IMR-90 (cell line): ENCODE measurements at regions not wholly inside any gene's neighbourhood (a gene's known extent, or its start where the extent isn't known, plus 50 kb on each side); places are given as distances from the start of the nearest gene placed in this dataset.

ENCODE experiments used
- BHLHE40 ChIP-seq: fragments of 150-350 bp; IDR thresholded peaks from 2 replicates; pipeline ENCODE4 v1.6.1; 2016; ENCODE audit warnings: mild to moderate bottlenecking, low read depth, low read length
- CEBPB ChIP-seq: IDR thresholded peaks from 2 replicates; pipeline ENCODE4 v1.6.1; 2012; ENCODE audit warnings: low read depth, low read length, improper control_type of control experiment
- NFE2L2 ChIP-seq: fragments of 150-350 bp; IDR thresholded peaks from 2 replicates; pipeline ENCODE4 v1.6.1; 2016; ENCODE audit warnings: low read depth, mild to moderate bottlenecking, low read length
- POLR2A ChIP-seq: IDR thresholded peaks from 2 replicates; pipeline ENCODE4 v1.6.1; 2012; ENCODE audit warnings: mild to moderate bottlenecking, low read depth, low read length
- RAD21 ChIP-seq: IDR thresholded peaks from 2 replicates; pipeline ENCODE4 v1.6.1; 2012; ENCODE audit warnings: low read length, improper control_type of control experiment
- RCOR1 ChIP-seq: IDR thresholded peaks from 2 replicates; pipeline ENCODE4 v1.6.1; 2012; ENCODE audit warnings: mild to moderate bottlenecking, low read length, improper control_type of control experiment; ENCODE audit not compliant: insufficient replicate concordance
- SMC3 ChIP-seq: fragments of 150-350 bp; IDR thresholded peaks from 2 replicates; pipeline ENCODE4 v1.6.1; 2016; ENCODE audit warnings: low read depth, mild to moderate bottlenecking, antibody characterized with exemption, low read length, moderate library complexity
- TF ChIP-seq, protein P1 (sequence below): conservative IDR thresholded peaks from 2 replicates; pipeline ENCODE4 v1.5.1; 2012; ENCODE audit warnings: mild to moderate bottlenecking, low read depth, low read length, improper control_type of control experiment
- TF ChIP-seq, protein P2 (sequence below): fragments of 150-350 bp; IDR thresholded peaks from 2 replicates; pipeline ENCODE4 v1.6.1; 2017; ENCODE audit warnings: mild to moderate bottlenecking, antibody characterized with exemption, low read length, low read depth

DNA sequence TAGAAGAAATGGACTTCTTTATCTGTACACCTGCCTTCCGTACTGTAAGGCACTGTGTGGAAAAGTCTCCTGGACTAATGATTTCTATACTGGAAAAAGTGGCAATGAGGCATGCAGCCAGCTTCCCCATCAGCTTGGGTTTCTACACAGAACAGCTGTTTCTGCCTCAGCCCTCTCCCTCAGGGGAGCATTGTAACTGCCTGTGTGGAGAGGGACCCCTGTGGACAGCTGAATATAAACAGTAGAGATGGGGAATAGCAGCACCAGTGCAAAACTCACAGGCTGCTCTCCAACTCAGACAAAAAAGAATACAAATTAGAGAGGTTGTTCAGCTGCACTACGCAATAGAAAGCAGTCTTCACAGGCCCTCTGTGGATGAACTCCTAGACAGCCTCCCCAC, 451.3 kb upstream of the MBL2 start:
- TF ChIP-seq, protein P1, sequence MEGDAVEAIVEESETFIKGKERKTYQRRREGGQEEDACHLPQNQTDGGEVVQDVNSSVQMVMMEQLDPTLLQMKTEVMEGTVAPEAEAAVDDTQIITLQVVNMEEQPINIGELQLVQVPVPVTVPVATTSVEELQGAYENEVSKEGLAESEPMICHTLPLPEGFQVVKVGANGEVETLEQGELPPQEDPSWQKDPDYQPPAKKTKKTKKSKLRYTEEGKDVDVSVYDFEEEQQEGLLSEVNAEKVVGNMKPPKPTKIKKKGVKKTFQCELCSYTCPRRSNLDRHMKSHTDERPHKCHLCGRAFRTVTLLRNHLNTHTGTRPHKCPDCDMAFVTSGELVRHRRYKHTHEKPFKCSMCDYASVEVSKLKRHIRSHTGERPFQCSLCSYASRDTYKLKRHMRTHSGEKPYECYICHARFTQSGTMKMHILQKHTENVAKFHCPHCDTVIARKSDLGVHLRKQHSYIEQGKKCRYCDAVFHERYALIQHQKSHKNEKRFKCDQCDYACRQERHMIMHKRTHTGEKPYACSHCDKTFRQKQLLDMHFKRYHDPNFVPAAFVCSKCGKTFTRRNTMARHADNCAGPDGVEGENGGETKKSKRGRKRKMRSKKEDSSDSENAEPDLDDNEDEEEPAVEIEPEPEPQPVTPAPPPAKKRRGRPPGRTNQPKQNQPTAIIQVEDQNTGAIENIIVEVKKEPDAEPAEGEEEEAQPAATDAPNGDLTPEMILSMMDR, result no peak
- TF ChIP-seq, protein P2, sequence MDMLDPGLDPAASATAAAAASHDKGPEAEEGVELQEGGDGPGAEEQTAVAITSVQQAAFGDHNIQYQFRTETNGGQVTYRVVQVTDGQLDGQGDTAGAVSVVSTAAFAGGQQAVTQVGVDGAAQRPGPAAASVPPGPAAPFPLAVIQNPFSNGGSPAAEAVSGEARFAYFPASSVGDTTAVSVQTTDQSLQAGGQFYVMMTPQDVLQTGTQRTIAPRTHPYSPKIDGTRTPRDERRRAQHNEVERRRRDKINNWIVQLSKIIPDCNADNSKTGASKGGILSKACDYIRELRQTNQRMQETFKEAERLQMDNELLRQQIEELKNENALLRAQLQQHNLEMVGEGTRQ, result no peak
- TF ChIP-seq POLR2A, result no peak
- TF ChIP-seq SMC3, result no peak
- no peak for TF ChIP-seq RAD21
- no peak for TF ChIP-seq BHLHE40
- TF ChIP-seq NFE2L2, result no peak
- TF ChIP-seq RCOR1, result no peak
- TF ChIP-seq CEBPB, result no peak
